ENCODE measurements at regions not wholly inside any gene's neighbourhood (a gene's known extent, or its start where the extent isn't known, plus 50 kb on each side); places are given as distances from the start of the nearest gene placed in this dataset.

GRCh38 chr2:65647249-65647842 lies 214.9 kb upstream of the SPRED2 start:
- TF ChIP-seq CTCF (IDR thresholded peaks at IDR 0.05), result no peak

DNA sequence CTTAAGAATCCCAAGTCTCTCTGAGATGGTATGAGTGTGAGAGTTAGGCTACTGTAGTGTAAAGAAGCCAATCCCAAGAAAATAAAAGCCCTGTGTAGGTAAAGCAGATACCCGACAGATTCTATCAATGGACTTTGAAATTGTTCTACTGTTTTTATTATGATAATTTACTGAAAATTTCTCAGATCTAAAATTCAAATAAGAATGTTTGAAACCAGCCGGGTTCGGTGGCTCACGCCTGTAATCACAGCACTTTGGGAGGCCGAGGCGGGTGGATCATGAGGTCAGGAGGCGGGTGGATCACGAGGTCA lies 208.3 kb upstream of the SPRED2 start:
- Histone ChIP-seq H3K4me2 (ENCODE audit: low read length) (peak overlapping the region; percentile 53), H3K4me1 (no peaks in the 10 kb centered on the region), H3K27me3 (ENCODE audit: control insufficient read depth, insufficient read depth, low read length) (no peaks in the 10 kb centered on the region), H3K9ac (no peak overlapping the region), H3K27ac (no peak overlapping the region), H3K4me3 (ENCODE audit: low read depth, low read length) (no peak overlapping the region), H3K9me3 (ENCODE audit: control insufficient read depth, low read length) (no peaks in the 10 kb centered on the region), H2AFZ (peak overlapping the region; percentile 20), H3K36me3 (ENCODE audit: control insufficient read depth, insufficient read depth, low read length) (no peaks in the 10 kb centered on the region), H3K79me2 (no peaks in the 10 kb centered on the region)
- no peak for TF ChIP-seq CTCF (IDR thresholded peaks at IDR 0.05)

More at GRCh38 chr2:65647249-65647842, 214.9 kb upstream of the SPRED2 start:
- Histone ChIP-seq H3K27me3 (ENCODE audit: control insufficient read depth, insufficient read depth, low read length) (no peaks in the 10 kb centered on the region), H2AFZ (no peak overlapping the region), H3K4me2 (ENCODE audit: low read length) (no peak overlapping the region), H3K9ac (no peak overlapping the region), H3K27ac (no peak overlapping the region), H3K79me2 (no peaks in the 10 kb centered on the region), H3K36me3 (ENCODE audit: control insufficient read depth, insufficient read depth, low read length) (no peaks in the 10 kb centered on the region), H3K9me3 (ENCODE audit: control insufficient read depth, low read length) (no peaks in the 10 kb centered on the region), H3K4me3 (ENCODE audit: low read depth, low read length) (no peak overlapping the region), H3K4me1 (no peaks in the 10 kb centered on the region)

GRCh38 chr2:65639156-65639864 lies 206.9 kb upstream of the SPRED2 start:
- TF ChIP-seq CTCF (IDR thresholded peaks at IDR 0.05), result no peak
- no peak overlapping the region for H3K9ac ChIP-seq
- H3K27ac ChIP-seq, result no peak overlapping the region
- H3K36me3 ChIP-seq (ENCODE audit: control insufficient read depth, insufficient read depth, low read length), result no peaks in the 10 kb centered on the region
- no peaks in the 10 kb centered on the region for H3K79me2 ChIP-seq
- no peak overlapping the region for H3K4me3 ChIP-seq (ENCODE audit: low read depth, low read length)
- H2AFZ ChIP-seq, result no peak overlapping the region
- no peaks in the 10 kb centered on the region for H3K27me3 ChIP-seq (ENCODE audit: control insufficient read depth, insufficient read depth, low read length)
- no peak overlapping the region for H3K4me2 ChIP-seq (ENCODE audit: low read length)
- no peaks in the 10 kb centered on the region for H3K9me3 ChIP-seq (ENCODE audit: control insufficient read depth, low read length)
- no peaks in the 10 kb centered on the region for H3K4me1 ChIP-seq

- no peaks in the 10 kb centered on the region for H3K9me3 ChIP-seq (ENCODE audit: control insufficient read depth, low read length)
- H3K4me1 ChIP-seq, result no peaks in the 10 kb centered on the region
- no peaks in the 10 kb centered on the region for H3K36me3 ChIP-seq (ENCODE audit: control insufficient read depth, insufficient read depth, low read length)
- H3K79me2 ChIP-seq, result no peaks in the 10 kb centered on the region
- H2AFZ ChIP-seq, result no peak overlapping the region
- no peak overlapping the region for H3K27ac ChIP-seq
- no peaks in the 10 kb centered on the region for H3K27me3 ChIP-seq (ENCODE audit: control insufficient read depth, insufficient read depth, low read length)
- H3K4me2 ChIP-seq (ENCODE audit: low read length), result no peak overlapping the region
- no peak overlapping the region for H3K9ac ChIP-seq
- TF ChIP-seq CTCF (IDR thresholded peaks at IDR 0.05), result no peak
- H3K4me3 ChIP-seq (ENCODE audit: low read depth, low read length), result no peak overlapping the region
These were observed 206.0 kb upstream of the SPRED2 start for GRCh38 chr2:65638443-65638842.
